GM12878 (cell line): ENCODE measurements at regions not wholly inside any gene's neighbourhood (a gene's known extent, or its start where the extent isn't known, plus 50 kb on each side); places are given as distances from the start of the nearest gene placed in this dataset.

Experiments used
- ATAC-seq: fragments of 200-7000 bp; cut with Tn5 transposase; 3 replicates; pipeline ENCODE4 v1.9.1; 2020; ENCODE audit warnings: mild to moderate bottlenecking, moderate library complexity
- BruUV-seq: library from RNA; stranded (reverse); fragments of 400-500 nt; replicated peaks from 2 replicates; lab custom pipeline; 2021; lab: Mats Ljungman, UMichigan
- CTCF ChIA-PET: fragments of 300-600 bp; sonication (Branson Sonifier 250); formaldehyde crosslinking; extraction: SDS; loops from one replicate; lab custom pipeline; 2021; ENCODE audit warnings: inconsistent platforms; lab: Yijun Ruan, JAX
- POLR2A ChIA-PET: fragments of 350-600 bp; formaldehyde crosslinking; extraction: SDS; loops from one replicate; lab custom pipeline; 2021; ENCODE audit warnings: inconsistent platforms; lab: Charles Lee
- RAD21 ChIA-PET: fragments of 300-600 bp; sonication (Branson Sonifier 250); formaldehyde crosslinking; loops from one replicate; lab custom pipeline; 2023; ENCODE audit warnings: antibody characterized with exemption; ENCODE audit not compliant: unreplicated experiment; lab: Charles Lee
- SMC1A ChIA-PET: fragments of 300-600 bp; sonication (Branson Sonifier 250); formaldehyde crosslinking; loops from one replicate; lab custom pipeline; 2023; ENCODE audit not compliant: unreplicated experiment, uncharacterized antibody; lab: Charles Lee
- DNase-seq: peaks from one replicate; pipeline ENCODE4 v3.0.0-alpha.2; 2011; ENCODE audit warnings: low read depth, low spot score
- FAIRE-seq: peaks from 3 replicates; lab custom pipeline; 2011; peaks lifted over from hg19 to GRCh38; lab: Jason Lieb, UNC
- H2AFZ ChIP-seq: 2 replicates; pipeline ENCODE4 v1.6.0; 2011; ENCODE audit warnings: low read depth, low read length, control low read depth; ENCODE audit not compliant: control insufficient read depth
- H3K27ac ChIP-seq: 2 replicates; pipeline ENCODE4 v1.5.1; 2011; ENCODE audit warnings: control low read depth; ENCODE audit not compliant: control insufficient read depth, insufficient read depth
- H3K27me3 ChIP-seq, 2 experiments: replicated peaks in 1 of 2; 2 replicates each; pipeline versions ENCODE4 v1.6.0 to v1.6.1; 2011; ENCODE audit warnings: low read length in 1 of 2; ENCODE audit not compliant: control insufficient read depth in 2 of 2, insufficient read depth in 2 of 2
- H3K36me3 ChIP-seq, 2 experiments: 2 replicates each; pipeline ENCODE4 v1.5.1; 2011; ENCODE audit warnings: low read length in 1 of 2; ENCODE audit not compliant: control insufficient read depth in 2 of 2, insufficient read depth in 2 of 2
- H3K4me1 ChIP-seq: 2 replicates; pipeline ENCODE4 v1.6.1; 2011; ENCODE audit warnings: mild to moderate bottlenecking, low read length, moderate library complexity, mixed read lengths; ENCODE audit not compliant: control insufficient read depth, insufficient read depth
- H3K4me2 ChIP-seq: 2 replicates; pipeline ENCODE4 v1.6.0; 2011; ENCODE audit warnings: control low read depth; ENCODE audit not compliant: control insufficient read depth, insufficient read depth
- H3K4me3 ChIP-seq: fragments of 200-600 bp; sonication (generic); 2 replicates; pipeline ENCODE4 v1.5.1; 2016
- H3K79me2 ChIP-seq: 2 replicates; pipeline ENCODE4 v1.6.0; 2011; ENCODE audit warnings: low read length; ENCODE audit not compliant: control insufficient read depth, insufficient read depth
- H3K9ac ChIP-seq: 2 replicates; pipeline ENCODE4 v1.8.0; 2011; ENCODE audit warnings: low read length, control low read depth, mixed read lengths; ENCODE audit not compliant: control insufficient read depth, insufficient read depth
- H3K9me3 ChIP-seq: replicated peaks from 3 replicates; pipeline ENCODE4 v1.5.1; 2011; ENCODE audit warnings: mild to moderate bottlenecking, low read length; ENCODE audit not compliant: control insufficient read depth, insufficient read depth
- H4K20me1 ChIP-seq: 2 replicates; pipeline ENCODE4 v1.6.0; 2011; ENCODE audit not compliant: control insufficient read depth, insufficient read depth
- BHLHE40 ChIP-seq, 2 experiments: fragments of 450-650 bp in 1 of 2; IDR thresholded peaks; 2 replicates each; pipeline ENCODE4 v1.6.1; 2011 to 2017; ENCODE audit warnings: low read depth in 2 of 2, borderline replicate concordance in 1 of 2, improper control_type of control experiment in 1 of 2, low read length in 1 of 2, mild to moderate bottlenecking in 1 of 2
- FOS ChIP-seq: IDR thresholded peaks from 3 replicates; pipeline ENCODE4 v1.6.1; 2011; ENCODE audit warnings: borderline replicate concordance; ENCODE audit not compliant: insufficient read length; ENCODE audit errors: extremely low read depth
- FOXK2 ChIP-seq: fragments of 450-650 bp; IDR thresholded peaks from 2 replicates; pipeline ENCODE4 v1.6.1; 2017; ENCODE audit warnings: mild to moderate bottlenecking, moderate library complexity
- GATAD2B ChIP-seq: fragments of 450-650 bp; conservative IDR thresholded peaks from 2 replicates; pipeline ENCODE4 v1.6.1; 2017; ENCODE audit warnings: low read depth, mild to moderate bottlenecking, moderate library complexity
- HDAC6 ChIP-seq: fragments of 200-600 bp; sonication (generic); IDR thresholded peaks from one replicate; pipeline ENCODE4 v1.8.0; 2017; ENCODE audit warnings: antibody characterized with exemption; ENCODE audit not compliant: unreplicated experiment
- IKZF1 ChIP-seq: fragments of 450-650 bp; conservative IDR thresholded peaks from 2 replicates; pipeline ENCODE4 v1.6.1; 2017; ENCODE audit warnings: antibody characterized with exemption, mild to moderate bottlenecking
- KLF5 ChIP-seq: fragments of 450-650 bp; IDR thresholded peaks from 2 replicates; pipeline ENCODE4 v1.6.1; 2014; ENCODE audit warnings: mild to moderate bottlenecking; ENCODE audit not compliant: partially characterized antibody
- MEF2B ChIP-seq: fragments of 450-650 bp; IDR thresholded peaks from 2 replicates; pipeline ENCODE4 v1.6.1; 2018; ENCODE audit warnings: mild to moderate bottlenecking, moderate library complexity; ENCODE audit not compliant: partially characterized antibody, poor library complexity, severe bottlenecking
- MYB ChIP-seq: fragments of 150-350 bp; IDR thresholded peaks from 2 replicates; pipeline ENCODE4 v1.6.1; 2014; ENCODE audit warnings: mild to moderate bottlenecking, low read depth, low read length, borderline replicate concordance
- NFXL1 ChIP-seq: fragments of 450-650 bp; IDR thresholded peaks from 2 replicates; pipeline ENCODE4 v1.6.1; 2017; ENCODE audit warnings: antibody characterized with exemption, mild to moderate bottlenecking, borderline replicate concordance
- NR2C1 ChIP-seq: fragments of 450-650 bp; IDR thresholded peaks from 2 replicates; pipeline ENCODE4 v1.6.1; 2017; ENCODE audit warnings: antibody characterized with exemption, mild to moderate bottlenecking, moderate library complexity
- POLR2AphosphoS5 ChIP-seq: IDR thresholded peaks from 2 replicates; pipeline ENCODE4 v1.6.1; 2011; ENCODE audit warnings: mild to moderate bottlenecking, low read length, inconsistent platforms
- POU2F2 ChIP-seq: IDR thresholded peaks from 3 replicates; pipeline ENCODE4 v1.6.1; 2011; ENCODE audit warnings: low read depth, mild to moderate bottlenecking, low read length, borderline replicate concordance
- RB1 ChIP-seq: fragments of 450-650 bp; formaldehyde crosslinking; IDR thresholded peaks from 2 replicates; pipeline ENCODE4 v1.6.1; 2017; ENCODE audit warnings: mild to moderate bottlenecking, borderline replicate concordance
- RBBP5 ChIP-seq: fragments of 200-600 bp; sonication (generic); conservative IDR thresholded peaks from 2 replicates; pipeline ENCODE4 v1.6.1; 2016
- RCOR1 ChIP-seq: conservative IDR thresholded peaks from 2 replicates; pipeline ENCODE4 v1.6.1; 2012; ENCODE audit warnings: low read depth, low read length, improper control_type of control experiment
- SMARCA5 ChIP-seq: fragments of 450-650 bp; IDR thresholded peaks from 2 replicates; pipeline ENCODE4 v1.6.1; 2017; ENCODE audit warnings: mild to moderate bottlenecking
- SMC3 ChIP-seq: IDR thresholded peaks from 2 replicates; pipeline ENCODE4 v1.6.1; 2011; ENCODE audit warnings: low read length, improper control_type of control experiment, borderline replicate concordance
- SUPT20H ChIP-seq: IDR thresholded peaks from 2 replicates; pipeline ENCODE4 v1.6.1; 2011; ENCODE audit warnings: low read depth, mild to moderate bottlenecking, low read length, moderate library complexity, borderline replicate concordance; ENCODE audit not compliant: control insufficient read depth
- TCF12 ChIP-seq: IDR thresholded peaks from 2 replicates; pipeline ENCODE4 v1.6.1; 2011; ENCODE audit warnings: low read depth, mild to moderate bottlenecking, low read length
- ZNF384 ChIP-seq: IDR thresholded peaks from 2 replicates; pipeline ENCODE4 v1.6.1; 2012; ENCODE audit warnings: low read depth, mild to moderate bottlenecking, low read length, improper control_type of control experiment, borderline replicate concordance
- WGBS: methylation state at CpG from one replicate; pipeline ENCODE4 v1.1.6; 2016; ENCODE audit warnings: low lambda C conversion rate; ENCODE audit not compliant: insufficient replicate concordance, insufficient coverage; ENCODE audit errors: missing lambda C conversion rate; 5-methylcytosine and 5-hydroxymethylcytosine counted together
- in situ Hi-C: fragments of 300-500 bp; cut with MboI; formaldehyde crosslinking; loops from 9 replicates; pipeline ENCODE4 v1.14.3; 2018; ENCODE audit warnings: mixed read lengths
- intact Hi-C: fragments of 100-400 bp; cut with micrococcal nuclease; formaldehyde crosslinking; loops from one replicate; pipeline ENCODE4 v1.14.2; 2022; ENCODE audit not compliant: unreplicated experiment
- TF ChIP-seq, protein P1 (sequence below): IDR thresholded peaks from 2 replicates; pipeline ENCODE4 v1.6.1; 2011; ENCODE audit warnings: borderline replicate concordance, low read depth, mild to moderate bottlenecking, moderate library complexity, low read length; ENCODE audit not compliant: insufficient read depth, poor library complexity, severe bottlenecking

DNA sequence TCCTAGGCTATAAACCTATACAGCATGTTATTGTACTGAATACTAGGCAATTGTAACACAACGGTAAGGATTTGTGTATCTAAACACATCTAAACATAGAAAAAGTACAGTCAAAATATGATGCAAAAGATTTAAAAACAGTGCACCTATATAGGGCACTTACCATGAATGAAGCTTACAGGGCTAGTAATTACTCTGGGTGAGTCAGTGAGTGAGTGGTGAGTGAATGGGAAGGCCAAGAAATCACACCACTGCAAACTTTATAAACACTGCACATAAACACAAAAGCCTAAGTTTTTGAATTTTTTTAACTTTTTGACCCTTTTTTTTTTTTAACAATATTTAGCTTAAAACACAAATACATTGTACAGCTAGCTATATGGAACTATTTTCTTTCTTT lies 204.7 kb upstream of the CTNNB1 start (continued):
- TF ChIP-seq, protein P1, sequence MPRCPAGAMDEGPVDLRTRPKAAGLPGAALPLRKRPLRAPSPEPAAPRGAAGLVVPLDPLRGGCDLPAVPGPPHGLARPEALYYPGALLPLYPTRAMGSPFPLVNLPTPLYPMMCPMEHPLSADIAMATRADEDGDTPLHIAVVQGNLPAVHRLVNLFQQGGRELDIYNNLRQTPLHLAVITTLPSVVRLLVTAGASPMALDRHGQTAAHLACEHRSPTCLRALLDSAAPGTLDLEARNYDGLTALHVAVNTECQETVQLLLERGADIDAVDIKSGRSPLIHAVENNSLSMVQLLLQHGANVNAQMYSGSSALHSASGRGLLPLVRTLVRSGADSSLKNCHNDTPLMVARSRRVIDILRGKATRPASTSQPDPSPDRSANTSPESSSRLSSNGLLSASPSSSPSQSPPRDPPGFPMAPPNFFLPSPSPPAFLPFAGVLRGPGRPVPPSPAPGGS = no peak
- TF ChIP-seq POU2F2 (no peak), RCOR1 (no peak), GATAD2B (no peak), NR2C1 (no peak), SMC3 (no peak), BHLHE40 (IDR thresholded peaks at IDR 0.05; ENCODE audit: borderline replicate concordance in 1 of 2, low read depth in 2 of 2, low read length in 1 of 2) (no peak), KLF5 (no peak), SMARCA5 (no peak)

DNA sequence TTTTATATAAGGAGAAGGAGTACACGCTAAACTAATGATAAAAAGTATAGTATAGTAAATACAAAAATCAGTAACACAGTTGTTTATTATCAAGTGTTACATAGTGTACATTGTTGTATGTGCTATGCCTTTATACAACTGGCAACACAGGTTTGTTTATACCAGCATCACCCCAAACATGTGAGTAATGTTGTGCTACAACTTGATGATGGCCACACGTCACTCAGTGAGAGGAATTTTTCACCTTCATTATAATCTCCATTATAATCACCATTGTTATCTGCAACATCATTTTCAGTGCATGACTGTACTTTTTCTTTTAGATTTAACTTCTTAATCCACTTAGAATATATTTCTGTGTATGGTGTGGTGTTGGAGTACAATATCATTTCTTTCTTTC lies 204.0 kb upstream of the CTNNB1 start:
- Histone ChIP-seq H3K4me2 (no peak overlapping the region), H3K9me3 (no peaks in the 10 kb centered on the region), H3K4me1 (no peaks in the 10 kb centered on the region), H3K79me2 (no peaks in the 10 kb centered on the region), H3K27ac (no peak overlapping the region), H3K4me3 (no peak overlapping the region), H4K20me1 (no peaks in the 10 kb centered on the region), H2AFZ (no peak overlapping the region), H3K27me3 (no peaks in the 10 kb centered on the region; a peak in 2 of 4 replicates), H3K36me3 (no peaks in the 10 kb centered on the region), H3K9ac (no peak overlapping the region)
- ATAC-seq = no peak
- RAD21 ChIA-PET = no interaction called here
- intact Hi-C loops = no loop called here
- no peak for FAIRE-seq
- POLR2A ChIA-PET = interaction anchor here (0.6 kb wide), 1 partner anchor 106 kb away, joined by 3 read pairs; no protein-coding TSS in a partner anchor
- no TSS peak for BruUV-seq
- CTCF ChIA-PET = interaction anchor here (1.2 kb wide), 1 partner anchor 11 kb away, joined by 3 read pairs; no protein-coding TSS in a partner anchor
- in situ Hi-C loops = no loop called here
- SMC1A ChIA-PET = interaction anchor here (1.1 to 1.6 kb wide), 3 partner anchors 13 to 212 kb away, joined by 3 read pairs; no protein-coding TSS in a partner anchor
- 36% methylated on average over 2 of the region's 2 CpGs for WGBS
- DNase-seq = no peak
- no peak for TF ChIP-seq TCF12
- TF ChIP-seq IKZF1 = no peak
- no peak for TF ChIP-seq SUPT20H
- TF ChIP-seq FOS = no peak
- no peak for TF ChIP-seq MYB
- TF ChIP-seq RBBP5 = no peak
- TF ChIP-seq MEF2B = no peak
- TF ChIP-seq FOXK2 = no peak
- TF ChIP-seq NFXL1 = no peak
- no peak for TF ChIP-seq POLR2AphosphoS5
- no peak for TF ChIP-seq RB1
- no peak for TF ChIP-seq HDAC6
- no peak for TF ChIP-seq ZNF384
